Colon (tissue), 2 donors: ENCODE measurements at regions not wholly inside any gene's neighbourhood (a gene's known extent, or its start where the extent isn't known, plus 50 kb on each side); places are given as distances from the start of the nearest gene placed in this dataset.

Source experiments
- FAIRE-seq: peaks from 2 replicates; lab custom pipeline; 2012; peaks lifted over from hg19 to GRCh38; lab: Jason Lieb, UNC
- donor health status: control.
- donor health status: control.

GRCh38 chr9:88926781-88927505 lies 64.3 kb upstream of the S1PR3 start:
- no peak for FAIRE-seq

GRCh38 chr9:88927510-88927909 lies 63.8 kb upstream of the S1PR3 start:
- FAIRE-seq = no peak

- no peak for FAIRE-seq
Measured at GRCh38 chr9:88930716-88931115, 60.6 kb upstream of the S1PR3 start.

DNA sequence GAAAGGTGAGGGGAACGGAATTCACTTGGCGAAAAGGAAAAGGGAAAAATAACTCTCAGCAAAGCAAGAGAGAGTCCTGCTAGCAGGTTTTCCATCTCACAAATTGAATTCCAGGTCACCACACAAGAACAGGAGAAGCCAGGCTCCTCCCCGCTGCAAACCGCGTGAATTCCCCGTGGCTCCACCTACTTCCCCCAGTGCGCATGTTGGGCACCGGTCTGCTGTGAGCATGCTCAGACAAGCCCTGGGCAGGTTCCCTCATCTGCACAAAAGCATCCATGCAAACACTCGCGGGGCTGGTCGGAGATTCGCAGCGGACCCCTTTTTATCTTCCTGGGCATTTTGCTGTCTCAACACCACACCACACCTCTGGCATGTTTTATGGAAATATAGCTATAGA lies 58.5 kb upstream of the S1PR3 start:
- no peak for FAIRE-seq

- no peak for FAIRE-seq
Measured at GRCh38 chr9:88933607-88934379, 57.5 kb upstream of the S1PR3 start.

GRCh38 chr9:88934876-88935535 lies 56.3 kb upstream of the S1PR3 start:
- no peak for FAIRE-seq

DNA sequence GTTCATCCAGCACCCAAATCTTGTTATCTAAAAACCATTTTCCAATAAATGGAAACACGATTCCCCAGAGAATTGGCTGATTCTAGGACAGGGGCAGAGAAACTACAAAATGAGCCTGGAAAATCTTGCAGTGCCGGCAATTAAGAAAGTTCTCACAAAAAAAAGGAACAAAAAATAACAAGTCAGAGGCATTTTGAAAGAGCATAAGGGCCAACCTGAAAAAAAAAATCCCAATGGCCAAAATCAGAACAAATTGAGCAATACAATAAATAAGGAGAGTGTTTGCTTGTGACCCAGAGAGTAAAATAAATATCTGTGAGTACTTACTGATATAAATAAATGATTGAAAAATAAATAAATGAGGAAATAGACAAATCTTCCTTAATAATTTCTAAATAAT lies 55.1 kb upstream of the S1PR3 start:
- no peak for FAIRE-seq

DNA sequence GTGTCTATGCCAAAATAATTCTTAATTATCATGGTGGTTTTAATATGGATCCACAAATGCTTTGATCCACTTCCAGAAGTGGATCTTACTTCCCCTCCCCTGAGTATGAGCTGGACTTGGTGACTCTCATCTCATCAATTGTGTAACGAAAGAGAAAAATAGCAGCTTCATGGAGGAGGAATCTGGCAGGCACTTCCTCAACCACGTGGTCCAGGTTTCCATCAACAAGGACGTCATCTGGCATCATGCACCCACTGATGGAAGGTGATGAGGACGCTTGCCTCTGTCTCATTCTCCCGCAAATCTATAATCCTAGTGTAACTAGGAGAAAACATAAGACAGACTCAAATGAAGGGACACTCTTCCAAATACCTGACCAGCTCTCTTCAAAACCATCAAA lies 54.6 kb upstream of the S1PR3 start:
- no peak for FAIRE-seq

- no peak for FAIRE-seq
Measured at GRCh38 chr9:88937248-88937647, 54.0 kb upstream of the S1PR3 start.

DNA sequence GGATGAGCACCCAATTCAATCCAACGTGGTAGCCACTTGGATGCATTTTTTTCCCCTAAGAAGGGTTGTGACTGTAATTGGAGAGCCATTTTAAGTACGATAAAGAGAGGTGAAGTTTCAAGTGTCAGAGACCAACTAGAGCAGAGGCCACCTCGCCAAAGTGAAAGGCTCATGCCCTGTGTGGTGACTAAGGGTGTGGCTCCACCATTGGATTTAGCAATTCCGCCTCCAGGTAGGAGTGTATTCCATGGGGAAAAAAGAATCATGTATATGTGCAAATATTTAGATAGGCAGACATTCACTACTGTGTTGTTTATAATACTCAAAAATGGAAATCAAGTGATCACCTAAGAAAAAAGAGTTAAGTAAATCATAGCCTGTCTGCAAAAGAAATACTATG lies 53.1 kb upstream of the S1PR3 start:
- no peak for FAIRE-seq
